COLO668 (cell line): ENCODE measurements at regions not wholly inside any gene's neighbourhood (a gene's known extent, or its start where the extent isn't known, plus 50 kb on each side); places are given as distances from the start of the nearest gene placed in this dataset.
A peak's percentile ranks its signal among the peaks of the same experiment; 100 is the strongest.
"Not testable (repeated sequence)": the region's sequence is repeated elsewhere in the genome, so short reads cannot be mapped to it uniquely, and the experiment has no call there.

ENCODE experiments used
- DNase-seq: peaks from one replicate; lab custom pipeline; 2025; ENCODE audit not compliant: unreplicated experiment; lab: John Stamatoyannopoulos, UW

DNA sequence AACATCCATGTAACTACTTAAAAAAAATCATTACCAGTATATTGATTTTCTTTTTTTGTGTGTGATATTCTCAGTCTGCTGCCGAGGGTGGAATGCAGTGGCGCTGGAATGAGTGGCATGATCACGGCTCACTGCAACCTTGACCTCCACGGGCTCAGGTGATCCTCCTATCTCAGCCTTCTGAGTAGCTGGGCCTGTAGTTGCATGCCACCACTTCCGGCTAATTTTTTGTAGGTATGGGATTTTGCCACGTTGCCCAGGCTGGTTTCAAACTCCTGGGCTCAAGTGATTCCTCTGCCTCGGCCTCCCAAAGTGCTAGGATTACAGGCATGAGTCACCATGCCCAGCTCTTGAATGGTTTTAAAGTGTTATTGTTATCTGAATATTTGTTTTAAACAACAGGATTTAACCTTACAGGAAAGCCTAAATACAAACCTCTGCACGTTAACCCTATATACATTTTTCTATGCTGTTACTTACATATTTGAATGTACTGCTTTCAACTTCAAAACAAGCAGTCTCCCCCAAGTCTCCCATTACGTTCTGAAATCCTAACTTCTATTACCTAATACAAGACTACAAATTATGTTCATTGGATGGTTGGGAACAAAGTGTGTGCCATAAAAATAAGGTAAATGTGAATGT lies 61.7 kb downstream of the KPNA2 start:
- no peak for DNase-seq

DNA sequence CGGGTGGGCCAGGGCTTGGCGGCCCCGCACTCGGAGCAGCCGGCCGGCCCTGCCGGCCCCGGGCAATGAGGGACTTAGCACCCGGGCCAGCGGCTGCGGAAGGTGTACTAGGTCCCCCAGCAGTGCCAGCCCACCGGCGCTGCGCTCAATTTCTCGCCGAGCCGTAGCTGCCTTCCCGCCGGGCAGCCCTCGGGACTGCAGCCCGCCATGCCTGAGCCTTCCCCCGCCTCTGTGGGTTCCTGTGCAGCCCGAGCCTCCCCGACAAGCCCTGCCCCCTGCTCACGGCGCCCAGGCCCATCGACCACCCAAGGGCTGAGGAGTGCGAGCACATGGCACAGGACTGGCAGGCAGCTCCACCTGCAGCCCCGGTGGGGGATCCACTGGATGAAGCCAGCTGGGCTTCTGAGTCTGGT lies 63.8 kb downstream of the KPNA2 start:
- not testable (repeated sequence) for DNase-seq

DNA sequence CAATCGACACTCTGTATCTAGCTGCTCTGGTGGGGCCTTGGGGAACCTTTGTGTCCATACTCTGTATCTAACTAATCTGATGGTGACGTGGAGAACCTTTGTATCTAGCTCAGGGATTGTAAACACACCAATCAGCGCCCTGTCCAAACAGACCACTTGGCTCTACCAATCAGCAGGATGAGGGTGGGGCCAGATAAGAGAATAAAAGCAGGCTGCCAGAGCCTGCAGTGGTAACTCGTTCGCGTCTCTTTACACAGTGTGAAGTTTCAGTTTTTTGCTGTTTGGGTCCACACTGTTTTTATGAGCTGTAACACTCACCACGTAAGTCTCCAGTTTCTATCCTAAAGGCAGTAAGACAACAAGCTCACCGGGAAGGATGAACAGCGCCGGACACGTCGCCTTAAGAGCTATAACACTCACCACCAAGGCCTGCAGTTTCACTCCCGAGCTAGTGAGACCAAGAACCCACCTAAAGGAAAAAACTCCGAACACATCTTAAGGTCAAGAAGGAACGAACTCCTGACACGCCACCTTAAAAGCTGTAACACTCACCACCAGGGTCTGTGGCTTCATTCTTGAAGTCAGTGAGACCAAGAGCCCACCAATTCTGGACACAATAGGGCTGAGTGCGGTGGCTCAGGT lies 64.6 kb downstream of the KPNA2 start:
- DNase-seq = no peak

DNA sequence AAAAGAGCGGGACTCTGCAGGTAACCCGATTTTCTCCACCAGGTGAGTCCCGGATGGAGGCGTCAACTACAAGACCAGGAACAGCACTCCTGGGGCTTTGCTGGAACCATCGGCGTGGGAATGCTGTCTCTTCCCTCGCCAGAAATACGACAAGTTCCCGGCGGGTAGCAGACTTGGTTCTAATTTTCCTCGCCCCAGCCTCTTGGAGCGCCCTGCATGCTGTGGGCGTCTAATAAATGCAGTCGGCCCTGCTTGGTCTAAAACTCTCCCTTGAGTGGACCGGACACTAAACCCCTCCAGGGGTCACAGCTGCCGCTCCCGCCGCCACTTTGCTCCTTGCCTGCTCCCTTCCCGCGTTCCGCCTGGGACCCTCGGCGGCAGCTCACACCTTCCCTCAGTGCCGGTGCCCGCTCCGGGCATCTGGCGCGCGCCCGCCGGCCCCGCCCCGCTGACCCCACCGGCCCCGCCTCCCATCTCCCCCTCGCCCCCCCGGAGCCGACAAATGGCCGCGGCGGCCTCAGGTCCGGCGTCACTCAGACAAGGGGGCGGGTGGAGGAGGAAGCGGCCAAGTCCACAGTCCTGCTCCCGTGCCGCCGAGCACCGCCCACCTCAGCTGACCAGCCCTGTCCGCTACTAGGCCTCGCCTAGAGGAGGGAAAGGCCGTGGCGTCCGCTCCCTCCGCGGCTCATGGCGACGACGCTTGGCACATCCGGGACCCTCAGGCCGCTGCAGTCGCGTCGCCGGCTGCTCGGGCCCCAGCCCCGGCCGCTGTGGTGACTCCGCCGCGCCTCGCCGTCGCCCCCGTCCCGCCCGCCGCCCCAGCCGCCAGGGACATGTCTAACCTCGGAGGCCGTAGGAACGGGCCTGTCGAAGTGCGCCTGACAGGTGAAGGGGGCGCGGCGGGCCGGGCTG lies 65.8 kb downstream of the KPNA2 start:
- peak; percentile 86 for DNase-seq

DNA sequence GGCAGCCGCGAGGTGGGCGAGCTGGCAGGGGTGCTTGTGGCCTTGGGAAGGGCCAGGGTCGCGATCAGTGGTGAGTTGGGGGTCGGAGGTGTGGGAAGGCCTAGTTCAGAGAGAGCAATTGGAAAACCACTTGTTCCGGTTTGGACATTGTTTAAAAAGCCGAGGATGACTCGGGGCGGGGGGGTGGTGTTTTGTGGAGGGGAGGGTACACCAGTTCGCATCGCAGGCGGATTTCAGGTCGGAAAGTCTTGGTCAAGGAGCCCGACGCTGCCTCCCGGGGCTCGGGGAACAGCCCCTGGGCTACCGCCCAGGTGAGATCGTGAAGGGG lies 66.4 kb downstream of the KPNA2 start:
- DNase-seq = no peak

GRCh38 chr17:68102318-68102758 lies 66.8 kb downstream of the KPNA2 start:
- peak; percentile 14 for DNase-seq

GRCh38 chr17:68103148-68103547 lies 67.6 kb downstream of the KPNA2 start:
- DNase-seq = no peak

DNA sequence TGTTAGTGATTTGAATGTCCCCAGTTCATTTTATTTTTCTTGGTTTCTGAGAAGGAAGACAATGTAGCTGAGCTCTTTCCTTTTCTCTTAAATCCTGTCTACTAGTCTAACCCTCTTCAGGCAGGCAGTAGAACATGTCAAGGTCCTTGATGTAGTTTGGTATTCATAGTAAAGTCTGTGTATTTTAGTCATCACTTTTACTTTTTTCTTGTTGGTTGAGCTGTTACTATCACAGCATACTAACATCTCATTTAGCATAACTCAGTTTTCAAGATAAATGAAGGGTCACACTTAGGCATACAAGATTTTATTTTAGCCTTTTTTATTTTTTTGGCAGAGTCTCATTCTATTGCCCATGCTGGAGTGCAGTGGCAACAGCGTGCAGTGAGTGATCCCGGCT lies 70.5 kb downstream of the KPNA2 start:
- no peak for DNase-seq

- DNase-seq = no peak
These were observed 71.8 kb downstream of the KPNA2 start for GRCh38 chr17:68107373-68107772.

DNA sequence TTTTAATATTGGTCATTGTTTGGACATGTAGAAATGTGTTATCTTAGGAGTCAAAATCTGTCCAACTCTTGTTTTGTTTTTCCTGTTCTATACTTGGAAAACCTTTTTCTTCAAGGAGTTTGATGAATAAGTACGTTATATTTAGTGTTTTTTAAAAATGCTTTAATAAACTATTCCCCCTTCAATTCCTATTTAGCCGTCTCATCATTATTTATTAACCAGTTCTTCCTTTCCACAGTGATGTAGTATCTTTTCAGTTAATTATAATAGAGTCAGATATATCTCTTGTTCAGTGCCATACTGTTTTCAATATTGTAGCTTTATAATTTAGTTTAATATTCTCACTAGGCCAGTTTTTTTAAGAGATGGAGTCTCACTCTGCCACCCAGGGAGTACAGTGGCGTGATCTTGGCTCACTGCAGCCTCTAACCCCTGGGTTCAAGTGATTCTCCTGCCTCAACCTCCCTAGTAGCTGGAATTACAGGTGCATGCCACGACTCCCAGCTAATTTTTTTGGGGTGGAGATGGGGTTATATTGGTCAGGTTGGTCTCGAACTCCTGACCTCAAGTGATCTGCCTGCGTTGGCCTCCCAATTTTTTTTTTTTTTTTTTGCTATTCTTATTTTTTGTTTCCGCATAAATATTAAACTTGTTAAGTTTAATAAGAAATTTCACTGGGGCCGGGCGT lies 72.9 kb downstream of the KPNA2 start:
- DNase-seq = no peak

DNA sequence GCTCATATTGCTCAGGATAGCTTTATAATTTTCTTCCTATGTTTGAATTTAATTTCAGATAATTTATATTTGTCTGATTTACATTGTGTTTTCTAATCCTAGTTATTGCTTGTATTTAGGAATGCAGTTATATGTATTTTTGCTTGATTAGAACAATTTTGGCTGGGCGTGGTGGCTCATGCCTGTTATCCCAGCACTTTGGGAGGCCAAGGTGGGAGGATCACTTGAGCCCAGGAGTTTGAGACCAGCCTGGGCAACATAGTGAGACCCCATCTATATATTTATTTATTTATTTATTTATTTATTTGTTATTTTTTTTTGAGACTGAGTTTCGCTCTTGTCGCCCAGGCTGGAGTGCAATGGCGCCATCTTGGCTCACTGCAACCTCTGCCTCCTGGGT lies 73.9 kb downstream of the KPNA2 start:
- not testable (repeated sequence) for DNase-seq

DNA sequence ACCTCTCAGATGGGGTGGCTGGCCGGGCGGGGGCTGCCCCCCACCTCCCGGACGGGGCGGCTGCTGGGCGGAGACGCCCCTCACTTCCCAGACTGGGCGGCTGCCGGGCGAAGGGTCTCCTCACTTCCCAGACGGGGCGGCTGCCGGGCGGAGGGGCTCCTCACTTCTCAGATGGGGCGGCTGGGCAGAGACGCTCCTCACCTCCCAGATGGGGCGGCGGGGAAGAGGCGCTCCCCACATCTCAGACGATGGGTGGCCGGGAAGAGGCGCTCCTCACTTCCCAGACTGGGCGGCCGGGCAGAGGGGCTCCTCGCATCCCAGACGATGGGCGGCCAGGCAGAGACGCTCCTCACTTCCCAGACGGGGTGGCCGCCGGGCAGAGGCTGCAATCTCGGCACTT lies 80.7 kb downstream of the KPNA2 start:
- DNase-seq = not testable (repeated sequence)

DNA sequence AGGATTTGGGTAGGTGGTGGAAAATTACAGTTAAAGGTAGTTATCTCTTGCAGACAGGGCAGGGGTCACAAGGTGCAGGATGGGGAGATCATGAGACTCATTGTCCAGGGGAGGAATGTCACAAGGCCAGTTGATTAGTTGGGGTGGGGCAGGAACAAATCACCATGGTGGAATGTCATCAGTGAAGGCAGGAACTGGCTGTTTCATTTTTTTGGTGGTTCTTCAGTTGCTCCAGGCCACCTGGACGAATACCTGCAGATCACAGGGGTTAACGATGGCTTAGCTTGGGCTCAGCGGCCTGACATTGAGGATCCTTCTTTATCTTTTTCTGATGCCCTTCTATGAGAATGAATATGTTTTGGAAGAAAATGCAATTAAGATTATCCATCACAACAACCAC lies 87.1 kb downstream of the KPNA2 start:
- DNase-seq = no peak

- no peak for DNase-seq
These were observed 89.8 kb downstream of the KPNA2 start for GRCh38 chr17:68125111-68125870.

- DNase-seq = no peak
These were observed 92.4 kb downstream of the KPNA2 start for GRCh38 chr17:68127914-68128313.

- no peak for DNase-seq
These were observed 95.9 kb downstream of the KPNA2 start for GRCh38 chr17:68131456-68131855.

DNA sequence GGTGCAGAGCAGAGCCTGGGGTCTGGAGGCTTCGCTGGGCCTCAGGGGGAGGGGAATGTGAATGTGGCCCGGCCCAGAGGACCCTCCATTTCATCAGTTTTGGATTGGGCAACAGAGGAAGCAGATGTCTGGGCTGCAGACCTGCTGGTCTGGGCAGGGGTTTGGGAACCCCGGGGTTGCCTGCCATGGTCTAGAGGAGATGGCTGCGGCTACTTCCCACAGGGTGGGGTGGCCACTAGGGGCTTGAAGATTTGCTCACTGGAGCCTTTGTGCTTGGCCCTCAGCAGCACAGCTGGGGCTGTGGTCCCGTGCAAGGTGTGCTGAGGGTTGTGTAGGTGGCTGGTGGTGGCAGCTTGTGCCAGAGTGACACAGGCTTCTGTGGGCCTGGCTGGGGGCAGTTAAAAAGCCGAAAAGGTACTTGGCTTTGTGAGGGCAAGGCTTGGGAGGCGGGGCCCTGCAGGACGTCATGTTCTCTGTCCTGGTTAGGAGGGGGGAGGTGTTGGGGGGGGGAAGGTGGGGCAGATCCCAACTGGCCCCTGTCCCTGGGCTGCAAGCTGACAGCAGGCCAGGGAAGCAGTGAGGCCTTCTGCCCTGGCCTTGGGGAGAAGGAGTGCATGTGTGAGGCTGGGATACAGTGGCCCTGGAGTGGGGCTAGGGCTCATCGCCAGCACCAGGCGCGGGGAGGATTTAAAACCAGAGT lies 98.0 kb downstream of the KPNA2 start:
- DNase-seq = no peak

GRCh38 chr17:68134046-68134637 lies 98.6 kb downstream of the KPNA2 start:
- no peak for DNase-seq

DNA sequence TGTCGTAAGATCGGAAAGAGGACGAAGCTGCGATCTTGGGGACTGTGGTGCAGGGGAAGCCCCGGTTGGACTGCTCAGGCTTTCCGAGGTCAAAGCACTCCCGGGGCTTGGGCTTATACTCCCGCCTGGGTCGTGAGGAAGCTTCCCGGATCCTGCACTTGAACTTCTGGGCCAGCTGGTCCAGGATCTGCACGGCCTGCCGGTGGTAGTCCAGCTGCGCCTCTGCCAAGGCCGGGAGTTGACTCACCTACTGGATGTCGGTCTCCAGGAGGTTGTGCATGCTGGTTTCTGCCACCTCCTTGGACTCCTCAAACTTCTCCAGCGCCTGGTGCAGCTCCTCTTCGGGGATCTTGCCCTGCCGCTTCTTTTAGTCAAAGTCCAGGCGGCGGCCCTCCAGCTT lies 99.2 kb downstream of the KPNA2 start:
- no peak for DNase-seq
